Stimulated activated naive CD8-positive, alpha-beta T cell treated with anti-CD3 and anti-CD28 coated beads, Interleukin-15, Interleukin-2, amounts not matched to agents 100 U/mL and 50 U/mL, for 24 hours (primary cell): ENCODE measurements at regions not wholly inside any gene's neighbourhood (a gene's known extent, or its start where the extent isn't known, plus 50 kb on each side); places are given as distances from the start of the nearest gene placed in this dataset.
"Not testable (repeated sequence)": the region's sequence is repeated elsewhere in the genome, so short reads cannot be mapped to it uniquely, and the experiment has no call there.

ENCODE experiments used
- ATAC-seq: fragments of 150-1000 bp; cut with Tn5 transposase; one replicate; pipeline ENCODE4 v1.10.0; 2021
- DNase-seq: peaks from one replicate; pipeline ENCODE4 v3.0.0; 2021

DNA sequence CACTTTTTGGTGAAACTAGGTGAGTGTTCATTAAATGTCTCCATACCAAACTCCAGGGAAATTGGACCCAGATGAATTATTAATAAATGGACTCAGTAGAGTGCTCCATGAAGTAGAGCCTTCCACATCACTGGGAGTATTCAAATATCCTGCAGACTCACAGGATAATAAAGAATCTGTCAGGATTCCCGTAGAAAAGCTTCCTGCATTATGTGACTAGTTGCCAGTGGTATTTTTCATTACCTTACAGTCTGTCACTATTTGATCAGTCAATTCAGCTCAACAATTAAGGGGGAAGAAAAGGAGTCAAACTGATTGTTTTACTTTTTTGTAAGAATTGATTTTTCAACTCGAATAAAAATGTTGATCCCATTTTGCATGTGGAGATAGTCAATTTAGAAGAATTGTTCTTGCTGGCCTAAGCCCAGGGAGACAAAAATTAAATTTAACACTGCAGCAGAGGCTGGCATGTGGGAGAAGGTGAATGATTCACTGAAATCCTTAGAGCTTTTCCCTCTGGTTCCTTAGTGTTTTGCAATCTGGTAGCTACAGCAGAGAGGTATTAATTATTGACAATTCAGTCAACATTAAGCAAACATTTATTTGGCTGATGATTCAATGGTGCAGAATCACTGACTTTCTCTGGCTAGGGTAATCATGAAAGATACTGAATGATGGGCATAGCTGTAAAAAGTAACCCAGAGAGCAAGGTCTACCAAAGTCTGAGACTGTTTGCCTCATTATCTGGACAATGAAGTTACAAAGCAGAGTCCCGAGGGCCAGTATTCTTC, 442.4 kb downstream of the CD83 start:
- ATAC-seq (no peak), DNase-seq (no peak)

GRCh38 chr6:14561563-14561962, 444.0 kb downstream of the CD83 start:
- not testable (repeated sequence) for ATAC-seq

GRCh38 chr6:14567842-14568241, 450.3 kb downstream of the CD83 start:
- no peak for DNase-seq
- ATAC-seq: no peak

More at GRCh38 chr6:14561563-14561962, 444.0 kb downstream of the CD83 start:
- not testable (repeated sequence) for DNase-seq

GRCh38 chr6:14569394-14569793, 451.8 kb downstream of the CD83 start:
- DNase-seq (no peak), ATAC-seq (no peak)

- ATAC-seq, DNase-seq: not testable (repeated sequence)
These were observed 452.3 kb downstream of the CD83 start for GRCh38 chr6:14569874-14570273.

DNA sequence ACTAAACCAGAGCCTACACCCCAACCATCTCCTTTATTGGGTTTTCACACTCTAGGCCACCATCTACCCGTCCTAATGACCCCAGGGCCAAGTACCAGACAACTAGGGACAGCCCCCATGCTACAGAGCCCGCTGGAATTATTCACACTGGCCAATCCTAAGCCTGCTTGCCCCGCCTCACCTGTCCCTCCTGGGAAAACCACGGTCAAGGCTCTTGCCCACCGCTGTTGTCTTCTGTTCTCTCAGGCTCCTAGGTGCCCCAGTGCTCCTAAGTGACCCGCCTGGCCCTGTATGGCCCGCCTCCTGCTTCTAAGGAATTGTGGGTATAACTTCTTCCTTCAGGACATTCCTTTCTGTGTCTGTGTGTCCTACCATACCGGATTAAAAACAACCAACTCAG, 453.4 kb downstream of the CD83 start:
- ATAC-seq (no peak), DNase-seq (no peak)

DNA sequence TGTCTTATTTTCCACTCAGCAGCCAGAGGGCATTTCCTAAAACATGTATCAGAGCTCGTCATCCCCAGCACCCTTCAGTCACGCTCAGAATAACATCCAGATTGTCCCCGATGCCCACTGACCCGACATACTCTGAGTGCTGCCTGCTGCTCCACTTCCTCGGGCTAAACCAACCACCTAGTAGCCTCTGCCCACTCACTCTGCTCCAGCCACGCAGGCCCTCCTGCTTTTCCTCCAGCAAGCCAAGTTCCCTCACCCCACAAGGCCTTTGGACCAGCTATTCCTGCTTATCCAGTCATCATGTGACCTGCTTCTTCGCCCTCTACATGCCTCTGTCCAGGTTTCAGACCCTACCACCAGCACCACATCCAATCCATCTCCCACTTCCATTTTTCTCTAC, 454.2 kb downstream of the CD83 start:
- ATAC-seq: no peak

DNA sequence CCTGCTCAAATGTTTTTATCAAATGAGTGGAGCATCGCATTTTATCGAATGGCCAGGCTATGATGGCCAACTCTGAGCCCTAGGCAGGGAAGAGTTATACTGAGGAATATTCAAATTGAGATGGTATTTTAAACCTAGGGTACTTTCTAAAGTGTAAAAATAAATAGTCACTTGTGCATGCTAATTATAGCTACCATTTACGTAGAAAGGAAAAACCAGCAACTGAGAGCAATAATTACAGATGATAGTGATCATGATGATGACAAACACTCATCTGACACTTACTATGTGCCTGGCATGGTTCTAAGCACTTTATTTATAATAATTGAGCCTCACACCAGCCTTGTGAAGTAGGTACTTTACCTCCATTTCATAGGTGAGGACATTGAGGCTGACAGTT, 455.7 kb downstream of the CD83 start:
- no peak for DNase-seq
- no peak for ATAC-seq

More for the DNA sequence above, 454.2 kb downstream of the CD83 start:
- DNase-seq: no peak

DNA sequence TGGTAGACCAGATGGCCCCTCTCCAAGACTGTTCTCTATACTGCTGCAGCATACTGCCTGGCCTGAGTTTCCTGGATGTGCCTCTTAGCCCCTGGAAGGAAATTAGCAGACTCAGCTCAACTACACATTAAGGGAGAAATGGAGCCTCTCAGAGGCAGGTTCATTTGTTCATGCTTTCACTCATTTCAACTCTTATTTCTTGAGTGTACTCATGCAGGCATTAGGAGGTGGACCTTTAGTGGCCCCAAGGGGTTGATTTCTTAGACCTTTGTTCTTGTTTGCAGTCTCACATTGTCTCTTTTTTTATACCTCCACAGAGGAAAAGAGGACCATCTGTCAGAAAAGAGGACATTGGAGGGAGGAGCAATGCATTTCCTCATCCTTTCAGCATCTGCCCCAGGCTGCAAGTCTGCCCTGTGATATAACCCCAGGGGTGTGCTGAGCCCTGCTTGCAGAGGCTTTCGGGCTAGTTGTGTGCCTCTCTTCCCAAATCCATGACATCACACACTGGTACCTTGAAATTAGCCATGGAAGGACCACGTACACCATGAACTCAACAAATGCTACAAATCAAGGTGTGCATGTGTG, 456.2 kb downstream of the CD83 start:
- DNase-seq (no peak), ATAC-seq (no peak)

- no peak for DNase-seq
- no peak for ATAC-seq
These were observed 458.4 kb downstream of the CD83 start for GRCh38 chr6:14575961-14576360.

DNA sequence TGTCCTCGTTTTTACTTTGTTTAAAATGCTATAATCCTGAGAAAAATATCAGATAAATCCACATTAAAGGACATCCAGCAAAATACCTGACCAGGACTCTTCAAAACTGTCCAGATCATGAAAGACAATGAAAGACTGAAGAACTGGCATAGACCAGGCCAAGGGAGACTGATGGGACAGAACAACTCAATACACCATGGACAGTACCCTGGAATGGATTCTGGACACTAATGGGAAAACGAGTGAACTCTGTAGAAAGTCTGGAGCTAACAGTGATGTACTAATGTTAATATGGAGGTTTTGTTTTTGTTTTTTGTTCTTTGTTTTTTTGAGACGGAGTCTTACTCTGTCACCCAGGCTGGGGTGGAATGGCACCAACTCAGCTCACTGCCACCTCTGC, 461.4 kb downstream of the CD83 start:
- DNase-seq (no peak), ATAC-seq (no peak)

- DNase-seq (no peak), ATAC-seq (no peak)
These were observed 465.2 kb downstream of the CD83 start for GRCh38 chr6:14582749-14583148.

DNA sequence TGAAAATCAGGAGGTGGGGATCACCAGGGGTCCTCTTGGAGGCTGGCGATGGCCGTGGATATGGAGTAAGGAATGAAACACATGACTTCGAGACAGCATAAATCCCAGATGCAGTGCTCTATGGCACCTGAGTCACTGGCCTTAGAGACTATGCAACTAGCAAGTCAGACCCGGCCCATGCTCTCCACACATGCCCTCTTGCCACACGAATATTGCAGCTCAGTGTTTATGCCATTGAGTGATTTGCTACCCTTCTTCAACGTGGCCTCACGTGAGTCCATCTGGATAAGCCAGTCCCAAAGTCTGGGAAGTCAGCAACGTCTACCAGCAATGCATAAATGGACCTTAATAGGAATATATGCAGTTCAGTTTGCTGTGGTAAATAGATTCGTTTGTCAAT, 466.3 kb downstream of the CD83 start:
- ATAC-seq (no peak), DNase-seq (no peak)

DNA sequence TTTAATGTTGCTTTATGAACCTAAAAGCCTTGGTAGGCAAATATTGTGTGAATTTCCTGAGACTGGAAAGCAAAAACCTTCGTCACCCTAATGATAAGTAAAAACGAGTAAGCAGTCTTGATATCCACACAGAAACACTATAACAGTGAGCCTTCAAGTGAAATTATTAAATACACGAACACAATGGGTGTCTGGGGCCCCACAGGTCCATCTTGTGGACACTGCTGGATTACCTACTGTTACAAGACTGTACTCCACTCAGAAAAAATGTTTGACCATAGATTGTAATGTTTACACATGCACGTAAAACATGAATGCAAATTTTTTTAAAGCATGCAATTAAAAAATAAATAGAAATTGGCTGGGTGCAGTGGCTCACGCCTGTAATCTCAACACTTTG, 466.9 kb downstream of the CD83 start:
- ATAC-seq (no peak), DNase-seq (no peak)

DNA sequence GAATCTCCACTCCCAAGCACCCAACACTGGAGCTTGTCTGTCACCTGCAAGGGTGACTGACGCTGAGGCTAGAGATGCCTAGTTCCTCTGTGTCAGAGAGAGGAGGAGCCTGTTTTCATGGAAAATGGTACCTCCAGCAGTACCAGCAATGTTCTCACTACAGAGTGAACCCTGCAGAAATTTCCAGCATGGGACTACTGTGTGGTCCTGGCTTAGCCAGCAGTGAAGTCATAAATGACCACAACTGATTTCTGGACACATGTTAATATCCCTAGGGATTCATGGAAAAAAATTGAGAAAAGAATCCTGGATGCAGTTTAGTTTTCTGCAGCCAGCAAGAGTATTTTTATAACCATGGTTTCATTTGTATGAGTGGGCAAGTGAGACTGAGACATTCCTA, 468.1 kb downstream of the CD83 start:
- no peak for ATAC-seq
- no peak for DNase-seq

- DNase-seq (no peak), ATAC-seq (no peak)
These were observed 471.6 kb downstream of the CD83 start for GRCh38 chr6:14589175-14589574.

GRCh38 chr6:14590586-14590985, 473.0 kb downstream of the CD83 start:
- DNase-seq: no peak
- no peak for ATAC-seq

- no peak for DNase-seq
- ATAC-seq: no peak
These were observed 474.4 kb downstream of the CD83 start for GRCh38 chr6:14591998-14592397.

- DNase-seq: no peak
These were observed 475.7 kb downstream of the CD83 start for GRCh38 chr6:14593286-14593685.

GRCh38 chr6:14595751-14596150, 478.2 kb downstream of the CD83 start:
- DNase-seq (no peak), ATAC-seq (no peak)

More at GRCh38 chr6:14593286-14593685, 475.7 kb downstream of the CD83 start:
- no peak for ATAC-seq

DNA sequence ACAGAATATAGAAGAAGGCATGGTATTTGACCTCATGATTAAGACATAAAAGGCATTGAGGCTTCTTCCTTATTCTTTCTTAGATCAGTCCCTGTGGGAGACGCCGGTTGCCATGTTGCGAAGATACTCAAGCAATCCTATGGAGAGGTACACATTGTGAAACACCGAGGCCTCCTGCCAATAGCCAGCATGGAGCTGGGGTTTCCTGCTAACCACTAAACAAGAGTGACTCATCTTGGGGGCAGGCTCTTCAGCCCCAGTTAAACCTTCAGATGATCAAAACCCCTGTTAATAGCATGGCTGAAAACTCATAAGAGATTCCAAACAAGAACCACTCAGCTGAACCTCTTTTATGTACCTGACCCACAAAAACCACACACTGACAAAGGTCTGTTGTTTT, 478.8 kb downstream of the CD83 start:
- DNase-seq (peak; percentile 14), ATAC-seq (peak; percentile 84)

DNA sequence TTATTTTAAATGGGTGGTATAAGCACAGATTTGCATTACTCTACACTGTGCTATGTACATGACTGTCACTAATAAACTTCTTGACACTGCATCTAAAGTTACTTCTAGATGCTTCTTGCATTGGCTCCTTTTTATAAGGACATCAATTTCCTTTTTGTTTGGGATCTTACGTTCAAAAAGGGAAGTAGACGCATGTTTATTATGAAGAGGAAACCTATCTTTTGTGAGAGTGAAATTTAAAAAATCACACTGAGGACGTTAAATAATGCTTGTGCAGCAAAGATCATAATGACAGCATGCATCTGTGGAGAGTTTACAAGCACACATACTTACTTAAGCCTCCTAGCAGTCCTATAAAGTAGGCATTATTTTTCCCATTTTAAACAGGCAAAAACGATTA, 479.5 kb downstream of the CD83 start:
- ATAC-seq (no peak), DNase-seq (no peak)

- ATAC-seq: no peak
- DNase-seq: no peak
These were observed 480.7 kb downstream of the CD83 start for GRCh38 chr6:14598017-14598864.
